Neural cell (in vitro differentiated cells): ENCODE measurements at regions not wholly inside any gene's neighbourhood (a gene's known extent, or its start where the extent isn't known, plus 50 kb on each side); places are given as distances from the start of the nearest gene placed in this dataset.

Experiments used
- H2AFZ ChIP-seq: fragments of 200-600, 300-800 bp; sonication (generic), shearing (Covaris generic); 2 replicates; pipeline ENCODE4 v1.6.0; 2014; ENCODE audit warnings: low read depth, mild to moderate bottlenecking, antibody characterized with exemption, low read length, moderate library complexity
- H3F3A ChIP-seq: fragments of 200-600 bp; shearing (Covaris generic); 2 replicates; pipeline ENCODE4 v1.6.1; 2016; ENCODE audit warnings: mild to moderate bottlenecking, moderate library complexity, mixed read lengths, antibody characterized with exemption, low read length; ENCODE audit not compliant: insufficient read depth, poor library complexity, severe bottlenecking
- H3K27ac ChIP-seq: fragments of 200-600, 300-800 bp; sonication (generic), shearing (Covaris generic); 2 replicates; pipeline ENCODE4 v1.5.1; 2014; ENCODE audit warnings: mild to moderate bottlenecking, low read length, moderate library complexity
- H3K27me3 ChIP-seq: fragments of 300-800, 200-600 bp; sonication (generic), shearing (Covaris generic); 2 replicates; pipeline ENCODE4 v1.6.0; 2014; ENCODE audit warnings: mild to moderate bottlenecking, low read depth, low read length, moderate library complexity; ENCODE audit not compliant: insufficient read depth
- H3K36me3 ChIP-seq: fragments of 300-800, 200-600 bp; sonication (generic), shearing (Covaris generic); 2 replicates; pipeline ENCODE4 v1.5.1; 2014; ENCODE audit warnings: mild to moderate bottlenecking, antibody characterized with exemption, low read length, moderate library complexity; ENCODE audit not compliant: insufficient read depth
- H3K4me2 ChIP-seq: fragments of 300-800, 200-600 bp; sonication (generic), shearing (Covaris generic); 2 replicates; pipeline ENCODE4 v1.6.0; 2014; ENCODE audit warnings: mild to moderate bottlenecking, low read length
- H3K4me3 ChIP-seq: fragments of 300-800, 200-600 bp; sonication (generic), shearing (Covaris generic); 2 replicates; pipeline ENCODE4 v1.5.1; 2014; ENCODE audit warnings: mild to moderate bottlenecking, low read length, moderate library complexity
- H3K79me2 ChIP-seq: fragments of 200-600 bp; shearing (Covaris generic); replicated peaks from 2 replicates; pipeline ENCODE4 v1.6.0; 2014; ENCODE audit warnings: mild to moderate bottlenecking, low read length, moderate library complexity; ENCODE audit not compliant: insufficient read depth
- H3K9ac ChIP-seq: fragments of 300-800, 200-600 bp; sonication (generic), shearing (Covaris generic); 2 replicates; pipeline ENCODE4 v1.6.1; 2016; ENCODE audit warnings: mild to moderate bottlenecking, low read length, mixed read lengths
- H3K9me2 ChIP-seq: fragments of 200-600 bp; shearing (Covaris generic); 2 replicates; pipeline ENCODE4 v1.6.1; 2016; ENCODE audit warnings: mild to moderate bottlenecking, low read length, mixed read lengths; ENCODE audit not compliant: insufficient read depth
- H3K9me3 ChIP-seq: fragments of 200-600, 300-800 bp; sonication (generic), shearing (Covaris generic); 2 replicates; pipeline ENCODE4 v1.6.1; 2016; ENCODE audit warnings: mild to moderate bottlenecking, mixed run types, low read length, moderate library complexity, mixed read lengths
- H4K20me1 ChIP-seq: fragments of 200-600 bp; shearing (Covaris generic); 2 replicates; pipeline ENCODE4 v1.6.1; 2016; ENCODE audit warnings: mild to moderate bottlenecking, mixed run types; ENCODE audit not compliant: insufficient read depth
- EP300 ChIP-seq: fragments of 450-650 bp; conservative IDR thresholded peaks from 2 replicates; pipeline ENCODE4 v1.6.1; 2014; ENCODE audit warnings: antibody characterized with exemption, mild to moderate bottlenecking, moderate library complexity; ENCODE audit not compliant: poor library complexity, severe bottlenecking
- EZH2 ChIP-seq: fragments of 200-600, 300-800 bp; shearing (Covaris generic), sonication (generic); IDR thresholded peaks from 2 replicates; pipeline ENCODE4 v1.6.1; 2014; ENCODE audit warnings: antibody characterized with exemption, low read length, borderline replicate concordance, mild to moderate bottlenecking; ENCODE audit not compliant: insufficient read depth, poor library complexity, severe bottlenecking
- MXI1 ChIP-seq: fragments of 450-650 bp; conservative IDR thresholded peaks from 2 replicates; pipeline ENCODE4 v1.6.1; 2014; ENCODE audit warnings: antibody characterized with exemption, mild to moderate bottlenecking; ENCODE audit not compliant: poor library complexity, severe bottlenecking
- POLR2AphosphoS5 ChIP-seq: IDR thresholded peaks from 2 replicates; pipeline ENCODE4 v1.6.1; 2012
- RAD21 ChIP-seq: fragments of 450-650 bp; conservative IDR thresholded peaks from 2 replicates; pipeline ENCODE4 v1.6.1; 2014; ENCODE audit warnings: antibody characterized with exemption, mild to moderate bottlenecking, moderate library complexity
- SMC3 ChIP-seq: fragments of 450-650 bp; conservative IDR thresholded peaks from 2 replicates; pipeline ENCODE4 v1.6.1; 2014; ENCODE audit warnings: antibody characterized with exemption, mild to moderate bottlenecking, moderate library complexity; ENCODE audit not compliant: poor library complexity
- TAF1 ChIP-seq: IDR thresholded peaks from 2 replicates; pipeline ENCODE4 v1.6.1; 2012; ENCODE audit warnings: low read depth
- TF ChIP-seq, protein P1 (sequence below): fragments of 450-650 bp; IDR thresholded peaks from 2 replicates; pipeline ENCODE4 v1.5.1; 2014; ENCODE audit warnings: antibody characterized with exemption, mild to moderate bottlenecking, moderate library complexity; ENCODE audit not compliant: poor library complexity, severe bottlenecking
- TF ChIP-seq, protein P2 (sequence below): IDR thresholded peaks from 2 replicates; pipeline ENCODE4 v1.6.1; 2012; ENCODE audit warnings: borderline replicate concordance

DNA sequence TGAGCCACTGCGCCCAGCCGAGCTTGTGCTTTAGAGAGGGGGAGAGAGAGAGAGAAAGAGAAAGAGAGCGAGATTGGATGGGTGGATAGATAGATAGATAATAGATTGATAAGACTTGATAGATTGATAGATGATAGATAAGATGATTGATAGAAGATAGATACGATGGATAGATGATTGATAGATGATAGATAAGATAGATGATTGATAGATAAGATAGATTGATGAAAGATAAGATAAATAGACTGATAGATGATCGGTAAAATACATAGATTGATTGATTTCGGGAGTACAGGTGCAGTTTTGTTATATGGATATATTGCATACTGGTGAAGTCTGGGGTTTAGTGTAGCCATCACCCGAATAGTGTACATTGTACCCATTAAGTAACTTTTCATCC lies 65.9 kb downstream of the SPRING1 start:
- Histone ChIP-seq H3K36me3 (no peaks in the 10 kb centered on the region), H3K4me2 (no peak overlapping the region), H3K9me3 (no peaks in the 10 kb centered on the region), H3K9ac (no peak overlapping the region), H3K27me3 (no peaks in the 10 kb centered on the region), H3K4me3 (no peak overlapping the region), H3K27ac (no peak overlapping the region), H4K20me1 (no peaks in the 10 kb centered on the region), H3F3A (no peaks in the 10 kb centered on the region), H3K79me2 (no peaks in the 10 kb centered on the region), H3K9me2 (no peaks in the 10 kb centered on the region), H2AFZ (no peak overlapping the region)
- TF ChIP-seq, protein P1, sequence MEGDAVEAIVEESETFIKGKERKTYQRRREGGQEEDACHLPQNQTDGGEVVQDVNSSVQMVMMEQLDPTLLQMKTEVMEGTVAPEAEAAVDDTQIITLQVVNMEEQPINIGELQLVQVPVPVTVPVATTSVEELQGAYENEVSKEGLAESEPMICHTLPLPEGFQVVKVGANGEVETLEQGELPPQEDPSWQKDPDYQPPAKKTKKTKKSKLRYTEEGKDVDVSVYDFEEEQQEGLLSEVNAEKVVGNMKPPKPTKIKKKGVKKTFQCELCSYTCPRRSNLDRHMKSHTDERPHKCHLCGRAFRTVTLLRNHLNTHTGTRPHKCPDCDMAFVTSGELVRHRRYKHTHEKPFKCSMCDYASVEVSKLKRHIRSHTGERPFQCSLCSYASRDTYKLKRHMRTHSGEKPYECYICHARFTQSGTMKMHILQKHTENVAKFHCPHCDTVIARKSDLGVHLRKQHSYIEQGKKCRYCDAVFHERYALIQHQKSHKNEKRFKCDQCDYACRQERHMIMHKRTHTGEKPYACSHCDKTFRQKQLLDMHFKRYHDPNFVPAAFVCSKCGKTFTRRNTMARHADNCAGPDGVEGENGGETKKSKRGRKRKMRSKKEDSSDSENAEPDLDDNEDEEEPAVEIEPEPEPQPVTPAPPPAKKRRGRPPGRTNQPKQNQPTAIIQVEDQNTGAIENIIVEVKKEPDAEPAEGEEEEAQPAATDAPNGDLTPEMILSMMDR: no peak
- TF ChIP-seq POLR2AphosphoS5 (no peak), EZH2 (no peak), EP300 (no peak), RAD21 (no peak), SMC3 (no peak), MXI1 (no peak), TAF1 (no peak)
- TF ChIP-seq, protein P2, sequence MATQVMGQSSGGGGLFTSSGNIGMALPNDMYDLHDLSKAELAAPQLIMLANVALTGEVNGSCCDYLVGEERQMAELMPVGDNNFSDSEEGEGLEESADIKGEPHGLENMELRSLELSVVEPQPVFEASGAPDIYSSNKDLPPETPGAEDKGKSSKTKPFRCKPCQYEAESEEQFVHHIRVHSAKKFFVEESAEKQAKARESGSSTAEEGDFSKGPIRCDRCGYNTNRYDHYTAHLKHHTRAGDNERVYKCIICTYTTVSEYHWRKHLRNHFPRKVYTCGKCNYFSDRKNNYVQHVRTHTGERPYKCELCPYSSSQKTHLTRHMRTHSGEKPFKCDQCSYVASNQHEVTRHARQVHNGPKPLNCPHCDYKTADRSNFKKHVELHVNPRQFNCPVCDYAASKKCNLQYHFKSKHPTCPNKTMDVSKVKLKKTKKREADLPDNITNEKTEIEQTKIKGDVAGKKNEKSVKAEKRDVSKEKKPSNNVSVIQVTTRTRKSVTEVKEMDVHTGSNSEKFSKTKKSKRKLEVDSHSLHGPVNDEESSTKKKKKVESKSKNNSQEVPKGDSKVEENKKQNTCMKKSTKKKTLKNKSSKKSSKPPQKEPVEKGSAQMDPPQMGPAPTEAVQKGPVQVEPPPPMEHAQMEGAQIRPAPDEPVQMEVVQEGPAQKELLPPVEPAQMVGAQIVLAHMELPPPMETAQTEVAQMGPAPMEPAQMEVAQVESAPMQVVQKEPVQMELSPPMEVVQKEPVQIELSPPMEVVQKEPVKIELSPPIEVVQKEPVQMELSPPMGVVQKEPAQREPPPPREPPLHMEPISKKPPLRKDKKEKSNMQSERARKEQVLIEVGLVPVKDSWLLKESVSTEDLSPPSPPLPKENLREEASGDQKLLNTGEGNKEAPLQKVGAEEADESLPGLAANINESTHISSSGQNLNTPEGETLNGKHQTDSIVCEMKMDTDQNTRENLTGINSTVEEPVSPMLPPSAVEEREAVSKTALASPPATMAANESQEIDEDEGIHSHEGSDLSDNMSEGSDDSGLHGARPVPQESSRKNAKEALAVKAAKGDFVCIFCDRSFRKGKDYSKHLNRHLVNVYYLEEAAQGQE: no peak

DNA sequence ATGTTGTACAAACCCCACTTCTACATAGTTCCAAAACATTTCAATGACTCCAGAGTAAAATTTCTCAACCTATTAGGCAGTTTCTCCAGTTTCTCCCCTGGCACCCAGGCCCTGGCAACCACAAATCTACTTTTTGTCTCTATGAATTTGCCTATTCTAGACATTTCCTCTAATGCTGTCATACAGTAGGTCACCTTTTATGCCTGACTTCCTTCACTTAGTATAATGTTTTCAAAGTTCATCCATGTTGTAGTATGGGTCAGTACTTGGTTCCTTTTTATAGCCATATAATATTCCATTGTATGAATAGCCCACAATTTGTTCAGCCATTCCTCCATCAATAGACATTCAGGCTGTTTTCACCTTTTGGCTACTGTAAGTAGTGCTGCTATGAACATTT lies 67.0 kb downstream of the SPRING1 start:
- Histone ChIP-seq H3K27ac (no peak overlapping the region), H3F3A (no peaks in the 10 kb centered on the region), H3K9me3 (no peaks in the 10 kb centered on the region), H3K36me3 (no peaks in the 10 kb centered on the region), H3K9me2 (no peaks in the 10 kb centered on the region), H3K4me2 (no peak overlapping the region), H3K79me2 (no peaks in the 10 kb centered on the region), H3K9ac (no peak overlapping the region), H4K20me1 (no peaks in the 10 kb centered on the region), H3K27me3 (no peaks in the 10 kb centered on the region), H3K4me3 (no peak overlapping the region), H2AFZ (no peak overlapping the region)
- TF ChIP-seq, protein P1: no peak
- TF ChIP-seq TAF1: no peak
- TF ChIP-seq MXI1: no peak
- TF ChIP-seq, protein P2: no peak
- TF ChIP-seq RAD21: no peak
- TF ChIP-seq EP300: no peak
- TF ChIP-seq SMC3: no peak
- TF ChIP-seq POLR2AphosphoS5: no peak
- no peak for TF ChIP-seq EZH2
